Osteoblast (primary cell): ENCODE measurements at regions not wholly inside any gene's neighbourhood (a gene's known extent, or its start where the extent isn't known, plus 50 kb on each side); places are given as distances from the start of the nearest gene placed in this dataset.

Experiments used
- DNase-seq: peaks from one replicate; pipeline ENCODE4 v3.0.0; 2011; ENCODE audit warnings: low spot score, mixed read lengths; ENCODE audit not compliant: insufficient read length; ENCODE audit errors: missing footprints
- H2AFZ ChIP-seq: 2 replicates; pipeline ENCODE4 v1.6.0; 2011; ENCODE audit warnings: mild to moderate bottlenecking, low read length
- H3K27ac ChIP-seq: 2 replicates; pipeline ENCODE4 v1.5.1; 2011; ENCODE audit warnings: mild to moderate bottlenecking, low read depth, low read length, moderate library complexity
- H3K27me3 ChIP-seq: 2 replicates; pipeline ENCODE4 v1.6.0; 2012; ENCODE audit warnings: mild to moderate bottlenecking, control low read depth, inconsistent platforms, low read length, moderate library complexity; ENCODE audit not compliant: insufficient read depth
- H3K36me3 ChIP-seq: 2 replicates; pipeline ENCODE4 v1.5.1; 2011; ENCODE audit warnings: mild to moderate bottlenecking, low read length, control low read depth, moderate library complexity; ENCODE audit not compliant: insufficient read depth
- H3K4me1 ChIP-seq: 2 replicates; pipeline ENCODE4 v1.5.1; 2011; ENCODE audit warnings: mild to moderate bottlenecking, low read length, control low read depth, moderate library complexity; ENCODE audit not compliant: insufficient read depth
- H3K4me2 ChIP-seq: 2 replicates; pipeline ENCODE4 v1.6.0; 2011; ENCODE audit warnings: mild to moderate bottlenecking, low read length; ENCODE audit not compliant: insufficient read depth
- H3K4me3 ChIP-seq: fragments of 200-600 bp; sonication (generic); 3 replicates; pipeline ENCODE4 v1.5.1; 2012; ENCODE audit warnings: mild to moderate bottlenecking, low read length, inconsistent platforms; ENCODE audit not compliant: insufficient read depth
- H3K79me2 ChIP-seq: 2 replicates; pipeline ENCODE4 v1.6.0; 2012; ENCODE audit warnings: mild to moderate bottlenecking, low read length, control low read depth, inconsistent platforms; ENCODE audit not compliant: insufficient read depth
- H3K9me3 ChIP-seq: 2 replicates; pipeline ENCODE4 v1.5.1; 2011; ENCODE audit warnings: low read depth, low read length, control low read depth
- H4K20me1 ChIP-seq: 2 replicates; pipeline ENCODE4 v1.6.0; 2012; ENCODE audit warnings: mild to moderate bottlenecking, low read length, control low read depth; ENCODE audit not compliant: insufficient read depth
- CTCF ChIP-seq: IDR thresholded peaks from 2 replicates; pipeline ENCODE4 v1.5.1; 2011; ENCODE audit warnings: mild to moderate bottlenecking, low read depth, low read length, moderate library complexity; ENCODE audit errors: extremely low read depth

- no peak for TF ChIP-seq CTCF
- Histone ChIP-seq H3K9me3 (no peaks in the 10 kb centered on the region), H3K4me1 (no peaks in the 10 kb centered on the region), H3K4me2 (no peak overlapping the region), H3K36me3 (no peaks in the 10 kb centered on the region), H4K20me1 (no peaks in the 10 kb centered on the region), H3K4me3 (no peak overlapping the region), H3K27ac (no peak overlapping the region), H2AFZ (no peak overlapping the region), H3K27me3 (no peaks in the 10 kb centered on the region), H3K79me2 (no peaks in the 10 kb centered on the region)
- no peak for DNase-seq
Measured at GRCh38 chr10:111556666-111557065, 479.8 kb downstream of the ADRA2A start.

DNA sequence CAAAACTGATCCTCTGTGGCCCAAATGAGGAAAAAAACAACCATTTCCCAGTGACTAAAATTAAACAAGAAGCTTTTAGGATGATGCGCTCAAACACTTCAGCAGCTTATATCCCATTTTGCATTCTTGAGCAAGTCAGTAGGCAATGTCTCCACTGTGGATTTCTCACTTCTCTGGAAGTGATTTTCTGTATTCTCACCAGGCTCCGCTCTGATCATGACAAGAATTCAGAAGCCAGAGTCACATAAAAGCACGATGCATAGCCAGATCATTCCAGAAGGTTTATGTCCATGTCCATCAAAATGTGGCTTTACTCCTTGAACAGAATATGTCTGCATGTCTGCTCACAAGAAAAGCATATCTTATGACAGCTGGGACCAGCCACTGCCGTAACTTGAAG, 481.4 kb downstream of the ADRA2A start:
- no peaks in the 10 kb centered on the region for H3K36me3 ChIP-seq
- H3K9me3 ChIP-seq: no peaks in the 10 kb centered on the region
- no peaks in the 10 kb centered on the region for H3K79me2 ChIP-seq
- no peaks in the 10 kb centered on the region for H4K20me1 ChIP-seq
- no peak overlapping the region for H2AFZ ChIP-seq
- TF ChIP-seq CTCF: no peak
- H3K27me3 ChIP-seq: no peaks in the 10 kb centered on the region
- no peak for DNase-seq
- no peak overlapping the region for H3K4me3 ChIP-seq
- no peak overlapping the region for H3K27ac ChIP-seq
- no peaks in the 10 kb centered on the region for H3K4me1 ChIP-seq
- H3K4me2 ChIP-seq: no peak overlapping the region

DNA sequence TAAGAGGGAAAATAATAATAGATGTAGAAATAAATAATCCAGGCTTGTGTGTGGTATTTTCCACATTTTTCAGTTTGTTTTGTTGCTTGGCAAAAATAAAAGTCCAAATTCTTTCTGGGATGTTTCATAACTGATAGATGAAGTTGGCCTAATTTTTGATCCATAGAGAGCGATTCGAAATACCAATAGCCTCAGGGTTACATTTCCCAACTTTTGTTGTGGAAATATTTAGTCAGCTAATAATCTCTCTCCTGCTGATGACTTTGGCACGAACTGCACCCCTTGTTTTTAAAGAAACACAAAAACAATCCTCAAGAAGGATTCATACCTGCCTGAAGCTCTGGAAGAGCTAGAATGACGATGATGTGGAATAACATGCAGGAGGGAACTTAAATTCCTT, 483.2 kb downstream of the ADRA2A start:
- no peaks in the 10 kb centered on the region for H3K9me3 ChIP-seq
- DNase-seq: no peak
- no peak overlapping the region for H3K4me3 ChIP-seq
- H2AFZ ChIP-seq: no peak overlapping the region
- no peaks in the 10 kb centered on the region for H3K27me3 ChIP-seq
- no peak overlapping the region for H3K4me2 ChIP-seq
- H3K27ac ChIP-seq: no peak overlapping the region
- H3K79me2 ChIP-seq: no peaks in the 10 kb centered on the region
- H4K20me1 ChIP-seq: no peaks in the 10 kb centered on the region
- no peak for TF ChIP-seq CTCF
- no peaks in the 10 kb centered on the region for H3K4me1 ChIP-seq
- H3K36me3 ChIP-seq: no peaks in the 10 kb centered on the region

DNA sequence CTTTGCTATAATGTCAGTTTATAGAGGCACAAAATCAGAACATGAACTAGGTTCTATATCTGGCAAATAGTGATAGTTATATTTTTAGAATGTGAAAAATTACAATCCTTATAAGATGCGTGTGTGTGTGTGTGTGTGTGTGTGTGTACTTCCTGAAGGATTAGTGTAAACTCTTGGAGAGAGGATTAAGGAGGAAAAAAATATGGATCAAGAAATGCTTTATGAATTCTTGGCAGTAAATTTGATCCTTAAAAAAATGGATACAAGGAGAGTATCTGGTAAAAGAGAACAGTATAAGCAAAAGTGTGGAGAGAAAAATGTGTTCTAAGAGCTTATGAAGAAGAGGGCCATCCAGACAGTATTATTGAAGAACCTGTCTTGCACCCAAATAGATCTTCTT, 484.3 kb downstream of the ADRA2A start:
- no peaks in the 10 kb centered on the region for H3K4me1 ChIP-seq
- no peak for DNase-seq

More for the DNA sequence above, 484.3 kb downstream of the ADRA2A start:
- no peak for TF ChIP-seq CTCF
- H3K27me3 ChIP-seq: no peaks in the 10 kb centered on the region
- H3K9me3 ChIP-seq: no peaks in the 10 kb centered on the region
- no peaks in the 10 kb centered on the region for H4K20me1 ChIP-seq
- H3K27ac ChIP-seq: no peak overlapping the region
- no peaks in the 10 kb centered on the region for H3K79me2 ChIP-seq
- H3K4me3 ChIP-seq: no peak overlapping the region
- H2AFZ ChIP-seq: no peak overlapping the region
- no peak overlapping the region for H3K4me2 ChIP-seq
- H3K36me3 ChIP-seq: no peaks in the 10 kb centered on the region
